ENCODE measurements at regions not wholly inside any gene's neighbourhood (a gene's known extent, or its start where the extent isn't known, plus 50 kb on each side); places are given as distances from the start of the nearest gene placed in this dataset.

GRCh38 chr10:126795318-126795717 lies 109.9 kb upstream of the DOCK1 start:
- Histone ChIP-seq H3K4me1 (ENCODE audit: control insufficient read depth in 2 of 2, insufficient read depth in 1 of 2, low read depth in 1 of 2, low read length in 2 of 2) (no peaks in the 10 kb centered on the region), H3K18ac (ENCODE audit: low read length) (no peak overlapping the region), H3K27ac (replicated peaks; ENCODE audit: low read length) (no peak overlapping the region), H2AFZ (ENCODE audit: low read length) (no peak overlapping the region), H3K4me2 (ENCODE audit: insufficient read depth, low read length, poor library complexity, severe bottlenecking) (no peak overlapping the region), H4K8ac (ENCODE audit: low read depth, low read length) (no peak overlapping the region), H4K91ac (ENCODE audit: low read depth, low read length, poor library complexity) (no peak overlapping the region), H3K4ac (ENCODE audit: low read length) (no peak overlapping the region), H2BK5ac (ENCODE audit: low read length) (no peak overlapping the region), H3K14ac (ENCODE audit: low read length) (no peak overlapping the region), H3K9ac (ENCODE audit: low read depth, low read length, poor library complexity) (no peak overlapping the region), H3K36me3 (replicated peaks in 1 of 2; ENCODE audit: control insufficient read depth in 2 of 2, insufficient read depth in 2 of 2, low read length in 2 of 2) (no peaks in the 10 kb centered on the region), H3K4me3 (ENCODE audit: low read length in 2 of 2) (no peak overlapping the region), H3K9me3 (replicated peaks in 1 of 2; ENCODE audit: control insufficient read depth in 2 of 2, insufficient read depth in 1 of 2, low read depth in 1 of 2, low read length in 2 of 2) (no peaks in the 10 kb centered on the region), H2BK120ac (ENCODE audit: low read depth, low read length) (no peak overlapping the region), H2AK5ac (ENCODE audit: low read depth, low read length) (no peak overlapping the region), H3K79me1 (ENCODE audit: low read depth, low read length) (no peaks in the 10 kb centered on the region), H3K27me3 (ENCODE audit: control insufficient read depth in 3 of 3, insufficient read depth in 3 of 3, low read depth in 1 of 3, low read length in 3 of 3) (no peaks in the 10 kb centered on the region), H3K23ac (ENCODE audit: low read depth, low read length, poor library complexity) (no peak overlapping the region), H2BK12ac (ENCODE audit: low read length) (no peak overlapping the region), H2BK15ac (ENCODE audit: low read length) (no peak overlapping the region)
- no peak for DNase-seq (ENCODE audit: low spot score)
- WGBS, 2 donors (ENCODE audit: extremely low coverage in 2 of 2, insufficient read length in 2 of 2, insufficient replicate concordance in 1 of 2) = no CpG with 5 or more reads among the region's 2 CpGs

GRCh38 chr10:126798649-126799048 lies 106.6 kb upstream of the DOCK1 start:
- no peak overlapping the region for H3K9ac ChIP-seq (ENCODE audit: low read depth, low read length, poor library complexity)
- no peak overlapping the region for H2BK12ac ChIP-seq (ENCODE audit: low read length)
- no peak overlapping the region for H2BK15ac ChIP-seq (ENCODE audit: low read length)
- H4K91ac ChIP-seq (ENCODE audit: low read depth, low read length, poor library complexity) = no peak overlapping the region
- no peak for DNase-seq (ENCODE audit: low spot score)
- H3K4me2 ChIP-seq (ENCODE audit: insufficient read depth, low read length, poor library complexity, severe bottlenecking) = no peak overlapping the region
- no peak overlapping the region for H3K14ac ChIP-seq (ENCODE audit: low read length)
- no peaks in the 10 kb centered on the region for H3K36me3 ChIP-seq (replicated peaks in 1 of 2; ENCODE audit: control insufficient read depth in 2 of 2, insufficient read depth in 2 of 2, low read length in 2 of 2)
- H3K18ac ChIP-seq (ENCODE audit: low read length) = no peak overlapping the region
- H3K4ac ChIP-seq (ENCODE audit: low read length) = no peak overlapping the region
- no peak overlapping the region for H3K23ac ChIP-seq (ENCODE audit: low read depth, low read length, poor library complexity)
- no peak overlapping the region for H2BK120ac ChIP-seq (ENCODE audit: low read depth, low read length)
- no peak overlapping the region for H4K8ac ChIP-seq (ENCODE audit: low read depth, low read length)
- no peak overlapping the region for H2BK5ac ChIP-seq (ENCODE audit: low read length)
- WGBS, 2 donors (ENCODE audit: extremely low coverage in 2 of 2, insufficient read length in 2 of 2, insufficient replicate concordance in 1 of 2) = no CpG with 5 or more reads among the region's 13 CpGs
- H2AFZ ChIP-seq (ENCODE audit: low read length) = no peak overlapping the region
- peaks cover 0 to 2% of the 10 kb centered on the region in 2 donors for H3K9me3 ChIP-seq (replicated peaks in 1 of 2; ENCODE audit: control insufficient read depth in 2 of 2, insufficient read depth in 1 of 2, low read depth in 1 of 2, low read length in 2 of 2)
- no peaks in the 10 kb centered on the region for H3K79me1 ChIP-seq (ENCODE audit: low read depth, low read length)
- H3K27me3 ChIP-seq (ENCODE audit: control insufficient read depth in 3 of 3, insufficient read depth in 3 of 3, low read depth in 1 of 3, low read length in 3 of 3) = no peaks in the 10 kb centered on the region
- H3K4me3 ChIP-seq (ENCODE audit: low read length in 2 of 2) = no peak overlapping the region
- no peak overlapping the region for H3K27ac ChIP-seq (replicated peaks; ENCODE audit: low read length)
- H3K4me1 ChIP-seq (ENCODE audit: control insufficient read depth in 2 of 2, insufficient read depth in 1 of 2, low read depth in 1 of 2, low read length in 2 of 2) = no peaks in the 10 kb centered on the region
- no peak overlapping the region for H2AK5ac ChIP-seq (ENCODE audit: low read depth, low read length)

GRCh38 chr10:126803394-126803793 lies 101.8 kb upstream of the DOCK1 start:
- Histone ChIP-seq H3K18ac (ENCODE audit: low read length) (no peak overlapping the region), H3K9me3 (replicated peaks in 1 of 2; ENCODE audit: control insufficient read depth in 2 of 2, insufficient read depth in 1 of 2, low read depth in 1 of 2, low read length in 2 of 2) (peaks cover 0 to 2% of the 10 kb centered on the region in 2 donors), H2BK5ac (ENCODE audit: low read length) (no peak overlapping the region), H3K4me1 (ENCODE audit: control insufficient read depth in 2 of 2, insufficient read depth in 1 of 2, low read depth in 1 of 2, low read length in 2 of 2) (peaks cover 0 to 4% of the 10 kb centered on the region in 2 donors), H2BK120ac (ENCODE audit: low read depth, low read length) (no peak overlapping the region), H4K8ac (ENCODE audit: low read depth, low read length) (no peak overlapping the region), H3K27me3 (ENCODE audit: control insufficient read depth in 3 of 3, insufficient read depth in 3 of 3, low read depth in 1 of 3, low read length in 3 of 3) (no peaks in the 10 kb centered on the region), H3K79me1 (ENCODE audit: low read depth, low read length) (no peaks in the 10 kb centered on the region), H3K36me3 (replicated peaks in 1 of 2; ENCODE audit: control insufficient read depth in 2 of 2, insufficient read depth in 2 of 2, low read length in 2 of 2) (no peaks in the 10 kb centered on the region), H3K4ac (ENCODE audit: low read length) (no peak overlapping the region), H3K14ac (ENCODE audit: low read length) (no peak overlapping the region), H2BK15ac (ENCODE audit: low read length) (no peak overlapping the region), H3K23ac (ENCODE audit: low read depth, low read length, poor library complexity) (no peak overlapping the region), H3K4me3 (ENCODE audit: low read length in 2 of 2) (no peak overlapping the region), H4K91ac (ENCODE audit: low read depth, low read length, poor library complexity) (no peak overlapping the region), H3K9ac (ENCODE audit: low read depth, low read length, poor library complexity) (no peak overlapping the region), H2AFZ (ENCODE audit: low read length) (no peak overlapping the region), H2AK5ac (ENCODE audit: low read depth, low read length) (no peak overlapping the region), H3K27ac (replicated peaks; ENCODE audit: low read length) (no peak overlapping the region), H3K4me2 (ENCODE audit: insufficient read depth, low read length, poor library complexity, severe bottlenecking) (no peak overlapping the region), H2BK12ac (ENCODE audit: low read length) (no peak overlapping the region)
- no CpG with 5 or more reads among the region's 1 CpG for WGBS, 2 donors (ENCODE audit: extremely low coverage in 2 of 2, insufficient read length in 2 of 2, insufficient replicate concordance in 1 of 2)
- no peak for DNase-seq (ENCODE audit: low spot score)

- Histone ChIP-seq H2BK12ac (ENCODE audit: low read length) (no peak overlapping the region), H3K23ac (ENCODE audit: low read depth, low read length, poor library complexity) (no peak overlapping the region), H3K27me3 (ENCODE audit: control insufficient read depth in 3 of 3, insufficient read depth in 3 of 3, low read depth in 1 of 3, low read length in 3 of 3) (no peaks in the 10 kb centered on the region), H2BK120ac (ENCODE audit: low read depth, low read length) (no peak overlapping the region), H2BK5ac (ENCODE audit: low read length) (no peak overlapping the region), H3K36me3 (replicated peaks in 1 of 2; ENCODE audit: control insufficient read depth in 2 of 2, insufficient read depth in 2 of 2, low read length in 2 of 2) (no peaks in the 10 kb centered on the region), H4K8ac (ENCODE audit: low read depth, low read length) (peak overlapping the region; percentile 66), H3K4me3 (ENCODE audit: low read length in 2 of 2) (no peak overlapping the region), H2AFZ (ENCODE audit: low read length) (no peak overlapping the region), H3K79me1 (ENCODE audit: low read depth, low read length) (no peaks in the 10 kb centered on the region), H2BK15ac (ENCODE audit: low read length) (no peak overlapping the region), H2AK5ac (ENCODE audit: low read depth, low read length) (no peak overlapping the region), H3K27ac (replicated peaks; ENCODE audit: low read length) (no peak overlapping the region), H3K9me3 (replicated peaks in 1 of 2; ENCODE audit: control insufficient read depth in 2 of 2, insufficient read depth in 1 of 2, low read depth in 1 of 2, low read length in 2 of 2) (peaks cover 0 to 2% of the 10 kb centered on the region in 2 donors), H3K4me1 (ENCODE audit: control insufficient read depth in 2 of 2, insufficient read depth in 1 of 2, low read depth in 1 of 2, low read length in 2 of 2) (peaks cover 0 to 4% of the 10 kb centered on the region in 2 donors), H3K14ac (ENCODE audit: low read length) (no peak overlapping the region), H3K18ac (ENCODE audit: low read length) (no peak overlapping the region), H3K4me2 (ENCODE audit: insufficient read depth, low read length, poor library complexity, severe bottlenecking) (no peak overlapping the region), H4K91ac (ENCODE audit: low read depth, low read length, poor library complexity) (no peak overlapping the region), H3K9ac (ENCODE audit: low read depth, low read length, poor library complexity) (no peak overlapping the region), H3K4ac (ENCODE audit: low read length) (no peak overlapping the region)
- no CpG with 5 or more reads among the region's 2 CpGs for WGBS, 2 donors (ENCODE audit: extremely low coverage in 2 of 2, insufficient read length in 2 of 2, insufficient replicate concordance in 1 of 2)
- no peak for DNase-seq (ENCODE audit: low spot score)
These were observed 100.8 kb upstream of the DOCK1 start for GRCh38 chr10:126804396-126804795.

Measured in neuronal stem cell (in vitro differentiated cells).